Heart left ventricle (tissue), 13 donors: ENCODE measurements at regions not wholly inside any gene's neighbourhood (a gene's known extent, or its start where the extent isn't known, plus 50 kb on each side); places are given as distances from the start of the nearest gene placed in this dataset.
"Not testable (repeated sequence)": the region's sequence is repeated elsewhere in the genome, so short reads cannot be mapped to it uniquely, and the experiment has no call there.

Experiments
- CTCF ChIP-seq, 12 donors: fragments of 200-600 bp; sonication (generic) in 4 of 12; IDR thresholded peaks; one replicate each; pipeline versions ENCODE4 v1.5.0 to v1.8.0; 2018 to 2022; ENCODE audit warnings: antibody characterized with exemption in 12 of 12, mild to moderate bottlenecking in 5 of 12
- POLR2A ChIP-seq, 2 donors: fragments of 450-650 bp; IDR thresholded peaks; one replicate each; pipeline ENCODE4 v1.6.1; 2017; ENCODE audit warnings: antibody characterized with exemption in 2 of 2, mild to moderate bottlenecking in 2 of 2, moderate library complexity in 2 of 2
- donor health status: ischemic (EF 13 %, LVEDD 7.1; RV severe dilation, severe dysfunction).
- donor health status: DM: no; HTN: yes; CAD: no.
- donor health status: DM: no; HTN: no; CAD: no.
- donor health status: ischemic (EF 25% LVEDD 6.9; RV normal size, moderate dysfunction).
- donor health status: ischemic (EF 25% LVEDD 5.7; RV mildly dilated, moderate dysfunction).
- donor health status: ischemic (EF 35%, LVEDD 5.7; RV mildly dilated, moderate dysfunction).
- donor health status: nonischemic (EF 11% LVEDD 7.7; RV severe dilation, severe dysfunction).
- donor health status: DM: yes; HTN: yes; CAD: no.
- donor health status: PGD.
- donor health status: ischemic (EF 29% LVEDD 5.4; RV normal size, mild dysfunction).
- donor health status: nonischemic (EF 23%, LVEDD 6.1; RV moderate dilation, normal function).

GRCh38 chr20:57971583-57971982 lies 256.9 kb downstream of the ANKRD60 start:
- not testable (repeated sequence) for TF ChIP-seq CTCF, POLR2A (IDR thresholded peaks at IDR 0.05)
